Liver (tissue), 3 donors: ENCODE measurements at regions not wholly inside any gene's neighbourhood (a gene's known extent, or its start where the extent isn't known, plus 50 kb on each side); places are given as distances from the start of the nearest gene placed in this dataset.

Experiments used
- CTCF ChIP-seq: fragments of 150-350 bp; IDR thresholded peaks from 2 replicates; pipeline ENCODE4 v1.5.1; 2017; ENCODE audit warnings: improper control_type of control experiment, low read depth, low read length; ENCODE audit not compliant: missing input control
- FOXA1 ChIP-seq: IDR thresholded peaks from 2 replicates; pipeline ENCODE4 v1.6.1; 2016; ENCODE audit warnings: antibody characterized with exemption
- JUND ChIP-seq, 2 donors: IDR thresholded peaks; 2 replicates each; pipeline ENCODE4 v1.6.1; 2016; ENCODE audit warnings: antibody characterized with exemption in 2 of 2
- MAX ChIP-seq: IDR thresholded peaks from 2 replicates; pipeline ENCODE4 v1.6.1; 2016; ENCODE audit warnings: antibody characterized with exemption
- RAD21 ChIP-seq, 2 donors: IDR thresholded peaks; 2 replicates each; pipeline ENCODE4 v1.6.1; 2016; ENCODE audit warnings: antibody characterized with exemption in 2 of 2, mild to moderate bottlenecking in 2 of 2
- REST ChIP-seq: IDR thresholded peaks from 2 replicates; pipeline ENCODE4 v1.6.1; 2016; ENCODE audit warnings: antibody characterized with exemption, mild to moderate bottlenecking
- TAF1 ChIP-seq: conservative IDR thresholded peaks from 2 replicates; pipeline ENCODE4 v1.6.1; 2016; ENCODE audit warnings: antibody characterized with exemption, mild to moderate bottlenecking
- YY1 ChIP-seq: IDR thresholded peaks from 2 replicates; pipeline ENCODE4 v1.6.1; 2016; ENCODE audit warnings: antibody characterized with exemption, mild to moderate bottlenecking
- ZBTB33 ChIP-seq: IDR thresholded peaks from 2 replicates; pipeline ENCODE4 v1.6.1; 2016; ENCODE audit warnings: antibody characterized with exemption
- donor health status: healthy.
- donor health status: healthy.

- TF ChIP-seq CTCF (no peak), MAX (no peak), ZBTB33 (no peak), FOXA1 (no peak), YY1 (no peak), JUND (IDR thresholded peaks at IDR 0.05) (no peak), REST (no peak), RAD21 (IDR thresholded peaks at IDR 0.05) (no peak), TAF1 (no peak)
Measured at GRCh38 chr3:72035606-72036005, 250.7 kb upstream of the PROK2 start.
